Progenitor cell of endocrine pancreas (in vitro differentiated cells): ENCODE measurements at regions not wholly inside any gene's neighbourhood (a gene's known extent, or its start where the extent isn't known, plus 50 kb on each side); places are given as distances from the start of the nearest gene placed in this dataset.

Experiments used
- DNase-seq: peaks from one replicate; pipeline ENCODE4 v3.0.0; 2021; ENCODE audit warnings: low spot score; ENCODE audit not compliant: unreplicated experiment
- H3K27ac Mint-ChIP-seq: 2 replicates; pipeline ENCODE4 v1.8.0; 2021; ENCODE audit warnings: mild to moderate bottlenecking, moderate library complexity, mixed read lengths
- H3K27me3 Mint-ChIP-seq: 2 replicates; pipeline ENCODE4 v1.8.0; 2021; ENCODE audit warnings: mixed read lengths
- H3K36me3 Mint-ChIP-seq: 2 replicates; pipeline ENCODE4 v1.8.0; 2022; ENCODE audit warnings: mixed read lengths; ENCODE audit not compliant: insufficient read depth
- H3K4me1 Mint-ChIP-seq: 2 replicates; pipeline ENCODE4 v1.8.0; 2021; ENCODE audit warnings: low read depth, mixed read lengths
- H3K4me3 Mint-ChIP-seq: 2 replicates; pipeline ENCODE4 v1.8.0; 2021; ENCODE audit warnings: low read depth, mild to moderate bottlenecking, moderate library complexity, mixed read lengths
- H3K9me3 Mint-ChIP-seq: 2 replicates; pipeline ENCODE4 v1.8.0; 2021; ENCODE audit warnings: low read depth, mixed read lengths
- TF ChIP-seq, protein P1 (sequence below): fragments of 200-600 bp; sonication (generic); IDR thresholded peaks from one replicate; pipeline ENCODE4 v1.5.0; 2021; ENCODE audit warnings: antibody characterized with exemption, mild to moderate bottlenecking; ENCODE audit not compliant: unreplicated experiment

DNA sequence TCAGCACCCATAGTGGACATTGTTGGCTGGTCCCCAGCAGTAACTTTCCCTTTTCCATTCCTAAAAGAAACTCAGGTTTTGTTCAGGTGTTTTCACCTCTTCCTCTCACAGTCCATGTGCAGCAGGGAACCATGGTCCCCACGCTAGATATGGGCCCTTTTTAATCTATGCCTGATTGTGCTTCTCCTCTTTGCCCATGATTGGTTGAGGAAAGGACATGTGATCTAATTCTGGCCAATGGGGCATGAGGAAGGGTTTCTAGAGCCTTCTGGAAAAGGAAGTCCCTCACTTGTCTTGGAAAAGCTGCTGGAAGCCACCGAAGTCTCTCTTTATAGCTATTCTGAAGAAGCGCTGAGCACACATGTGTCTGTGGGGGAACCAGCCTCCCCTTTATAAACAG, 330.7 kb downstream of the ACTR3B start:
- Mint-ChIP-seq H3K4me1 (no peaks in the 10 kb centered on the region), H3K4me3 (no peak overlapping the region), H3K27ac (no peak overlapping the region), H3K27me3 (no peaks in the 10 kb centered on the region), H3K36me3 (no peaks in the 10 kb centered on the region), H3K9me3 (peaks cover 9% of the 10 kb centered on the region)
- TF ChIP-seq, protein P1, sequence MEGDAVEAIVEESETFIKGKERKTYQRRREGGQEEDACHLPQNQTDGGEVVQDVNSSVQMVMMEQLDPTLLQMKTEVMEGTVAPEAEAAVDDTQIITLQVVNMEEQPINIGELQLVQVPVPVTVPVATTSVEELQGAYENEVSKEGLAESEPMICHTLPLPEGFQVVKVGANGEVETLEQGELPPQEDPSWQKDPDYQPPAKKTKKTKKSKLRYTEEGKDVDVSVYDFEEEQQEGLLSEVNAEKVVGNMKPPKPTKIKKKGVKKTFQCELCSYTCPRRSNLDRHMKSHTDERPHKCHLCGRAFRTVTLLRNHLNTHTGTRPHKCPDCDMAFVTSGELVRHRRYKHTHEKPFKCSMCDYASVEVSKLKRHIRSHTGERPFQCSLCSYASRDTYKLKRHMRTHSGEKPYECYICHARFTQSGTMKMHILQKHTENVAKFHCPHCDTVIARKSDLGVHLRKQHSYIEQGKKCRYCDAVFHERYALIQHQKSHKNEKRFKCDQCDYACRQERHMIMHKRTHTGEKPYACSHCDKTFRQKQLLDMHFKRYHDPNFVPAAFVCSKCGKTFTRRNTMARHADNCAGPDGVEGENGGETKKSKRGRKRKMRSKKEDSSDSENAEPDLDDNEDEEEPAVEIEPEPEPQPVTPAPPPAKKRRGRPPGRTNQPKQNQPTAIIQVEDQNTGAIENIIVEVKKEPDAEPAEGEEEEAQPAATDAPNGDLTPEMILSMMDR, result no peak
- no peak for DNase-seq

- no peak for DNase-seq
- Mint-ChIP-seq H3K9me3 (peaks cover 9% of the 10 kb centered on the region), H3K4me1 (no peaks in the 10 kb centered on the region), H3K4me3 (no peak overlapping the region), H3K27ac (no peak overlapping the region), H3K27me3 (no peaks in the 10 kb centered on the region), H3K36me3 (no peaks in the 10 kb centered on the region)
- TF ChIP-seq, protein P1, result no peak
These were observed 331.2 kb downstream of the ACTR3B start for GRCh38 chr7:153090764-153091163.

DNA sequence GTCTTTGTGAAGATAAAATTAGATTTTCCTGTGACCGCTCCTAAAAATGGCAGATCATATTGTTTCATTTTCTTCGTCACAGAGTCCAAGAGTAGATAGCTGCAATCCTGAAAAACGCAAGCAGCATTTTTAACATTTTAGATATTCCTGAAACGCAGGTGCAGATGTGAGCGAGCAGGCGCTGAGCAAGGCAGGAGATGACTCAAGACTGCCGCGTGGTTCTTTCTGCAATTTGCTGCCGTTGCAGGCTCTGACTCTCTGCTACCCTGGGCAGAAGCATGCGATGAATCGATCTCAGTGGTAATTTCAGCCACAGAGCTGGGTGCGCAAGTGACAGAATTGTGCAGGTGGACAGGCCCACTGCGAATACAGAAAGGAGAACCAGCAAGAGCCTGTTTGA, 331.9 kb downstream of the ACTR3B start:
- H3K36me3 Mint-ChIP-seq, result no peaks in the 10 kb centered on the region
- no peak for DNase-seq
- no peaks in the 10 kb centered on the region for H3K27me3 Mint-ChIP-seq
- H3K4me3 Mint-ChIP-seq, result no peak overlapping the region
- no peaks in the 10 kb centered on the region for H3K4me1 Mint-ChIP-seq
- no peak overlapping the region for H3K27ac Mint-ChIP-seq
- peaks cover 9% of the 10 kb centered on the region for H3K9me3 Mint-ChIP-seq
- TF ChIP-seq, protein P1, result no peak

- H3K4me3 Mint-ChIP-seq, result no peak overlapping the region
- DNase-seq, result no peak
- no peaks in the 10 kb centered on the region for H3K36me3 Mint-ChIP-seq
- H3K27ac Mint-ChIP-seq, result no peak overlapping the region
- peaks cover 9% of the 10 kb centered on the region for H3K9me3 Mint-ChIP-seq
- H3K4me1 Mint-ChIP-seq, result no peaks in the 10 kb centered on the region
- H3K27me3 Mint-ChIP-seq, result no peaks in the 10 kb centered on the region
- TF ChIP-seq, protein P1, result no peak
These were observed 338.1 kb downstream of the ACTR3B start for GRCh38 chr7:153097511-153098201.

DNA sequence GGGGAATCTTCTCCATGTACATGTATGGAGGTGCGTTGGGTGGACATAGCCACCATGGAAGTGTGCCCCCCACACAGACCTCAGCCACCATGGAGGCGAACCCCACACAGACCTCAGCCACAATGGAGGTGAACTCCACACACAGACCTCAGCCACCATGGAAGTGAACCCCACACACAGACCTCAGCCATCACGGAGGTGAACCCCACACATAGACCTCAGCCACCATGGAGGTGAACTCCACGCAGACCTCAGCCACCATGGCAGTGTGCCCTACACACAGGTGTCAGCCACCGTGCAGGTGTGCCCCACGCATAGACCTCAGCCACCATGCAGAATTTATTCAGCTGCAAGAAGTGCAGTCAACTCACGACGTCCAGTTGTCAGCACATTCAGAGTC, 339.7 kb downstream of the ACTR3B start:
- no peak overlapping the region for H3K4me3 Mint-ChIP-seq
- H3K36me3 Mint-ChIP-seq, result no peaks in the 10 kb centered on the region
- no peaks in the 10 kb centered on the region for H3K27me3 Mint-ChIP-seq
- H3K9me3 Mint-ChIP-seq, result peaks cover 5% of the 10 kb centered on the region
- no peak for DNase-seq
- H3K27ac Mint-ChIP-seq, result no peak overlapping the region
- TF ChIP-seq, protein P1, result no peak
- no peaks in the 10 kb centered on the region for H3K4me1 Mint-ChIP-seq
